ENCODE measurements at regions not wholly inside any gene's neighbourhood (a gene's known extent, or its start where the extent isn't known, plus 50 kb on each side); places are given as distances from the start of the nearest gene placed in this dataset.

DNA sequence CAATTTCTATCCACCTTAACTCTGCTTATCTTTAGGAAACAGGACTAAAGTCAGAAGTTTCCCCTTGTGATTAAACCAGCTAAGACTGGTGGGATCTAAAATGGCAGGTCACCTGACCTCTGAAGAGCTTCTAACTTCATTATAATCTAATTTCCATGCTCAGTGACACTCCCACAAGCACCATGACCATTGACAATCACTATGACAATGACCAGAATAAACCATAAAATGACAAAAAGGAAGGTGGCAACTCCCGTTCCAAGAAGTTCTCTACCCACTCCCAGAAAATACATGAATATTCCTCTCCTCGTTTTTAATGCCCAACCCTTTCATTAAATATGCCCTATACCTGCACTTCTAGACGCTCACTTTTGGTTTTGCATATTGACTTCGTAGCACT, 471.2 kb upstream of the CCDC54 start:
- Histone ChIP-seq H3K79me2 (ENCODE audit: insufficient read depth, low read length) (no peaks in the 10 kb centered on the region), H2AFZ (ENCODE audit: low read length) (peak overlapping the region; percentile 42; the same call in 1 of the 2 replicates), H4K20me1 (ENCODE audit: insufficient read depth, low read length, poor library complexity, severe bottlenecking) (no peaks in the 10 kb centered on the region), H3K9ac (ENCODE audit: low read depth, low read length, poor library complexity, severe bottlenecking) (no peak overlapping the region), H3K4me1 (ENCODE audit: insufficient read depth, low read length, poor library complexity, severe bottlenecking) (peaks cover 3% of the 10 kb centered on the region), H3K36me3 (ENCODE audit: insufficient read depth, low read length) (no peaks in the 10 kb centered on the region), H3K27me3 (ENCODE audit: insufficient read depth, low read length, poor library complexity, severe bottlenecking) (no peaks in the 10 kb centered on the region), H3F3A (ENCODE audit: low read depth) (no peaks in the 10 kb centered on the region), H3K4me3 (ENCODE audit: low read length, poor library complexity, severe bottlenecking) (no peak overlapping the region), H3K9me3 (ENCODE audit: insufficient read depth, low read depth, low read length) (peaks cover 22% of the 10 kb centered on the region; the same call in 1 of the 2 replicates), H3K9me2 (replicated peaks; ENCODE audit: low read depth, low read length) (no peaks in the 10 kb centered on the region), H3K4me2 (ENCODE audit: low read depth, low read length, poor library complexity, severe bottlenecking) (no peak overlapping the region)
- no peak for TF ChIP-seq CTCF (conservative IDR thresholded peaks at IDR 0.05; ENCODE audit: low read length)
- TF ChIP-seq EZH2phosphoT487 (IDR thresholded peaks at IDR 0.05; ENCODE audit: borderline replicate concordance): no peak

DNA sequence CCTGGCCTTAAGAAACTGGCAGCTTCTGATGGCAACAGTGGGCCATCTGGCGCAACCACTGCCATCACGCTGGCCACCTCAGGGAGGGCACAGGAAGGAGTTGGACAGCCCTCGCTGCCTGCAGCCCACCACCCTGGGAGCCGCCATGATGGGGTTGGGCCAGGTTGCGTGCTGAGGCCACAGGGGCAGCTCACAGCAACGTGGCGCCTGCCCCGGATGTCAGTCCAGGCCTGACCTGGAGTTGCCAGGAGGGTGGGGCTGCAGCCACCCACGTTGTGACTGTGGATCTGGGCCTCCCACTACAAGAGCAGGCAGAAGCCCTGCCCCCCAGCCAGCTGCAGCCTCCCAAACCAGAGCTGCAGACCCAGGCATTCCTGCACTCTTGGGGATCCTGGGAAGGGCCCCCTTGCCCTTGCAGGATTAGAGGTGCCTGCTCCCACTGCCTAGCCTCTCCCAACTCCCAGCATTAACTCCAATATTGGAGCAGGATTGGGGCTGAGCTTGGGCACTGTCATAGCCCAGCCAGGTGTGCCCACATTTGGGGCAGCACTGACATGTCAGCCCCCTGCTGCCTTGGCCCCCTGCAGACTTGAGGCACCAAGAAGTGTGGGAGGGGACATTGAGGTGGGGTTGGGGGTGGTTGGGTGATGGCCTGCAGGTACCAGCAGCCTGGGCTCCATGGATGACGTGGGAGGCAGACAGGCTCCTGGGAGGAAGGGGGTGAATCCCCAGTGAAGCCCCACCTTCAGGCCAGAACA, 468.9 kb upstream of the CCDC54 start:
- no peaks in the 10 kb centered on the region for H4K20me1 ChIP-seq (ENCODE audit: insufficient read depth, low read length, poor library complexity, severe bottlenecking)
- H3F3A ChIP-seq (ENCODE audit: low read depth): no peaks in the 10 kb centered on the region
- no peaks in the 10 kb centered on the region for H3K79me2 ChIP-seq (ENCODE audit: insufficient read depth, low read length)
- H3K4me1 ChIP-seq (ENCODE audit: insufficient read depth, low read length, poor library complexity, severe bottlenecking): peaks cover 3% of the 10 kb centered on the region
- TF ChIP-seq EZH2phosphoT487 (IDR thresholded peaks at IDR 0.05; ENCODE audit: borderline replicate concordance) (no peak), CTCF (conservative IDR thresholded peaks at IDR 0.05; ENCODE audit: low read length) (no peak)
- no peak overlapping the region for H3K4me2 ChIP-seq (ENCODE audit: low read depth, low read length, poor library complexity, severe bottlenecking)
- no peaks in the 10 kb centered on the region for H3K27me3 ChIP-seq (ENCODE audit: insufficient read depth, low read length, poor library complexity, severe bottlenecking)
- H2AFZ ChIP-seq (ENCODE audit: low read length): no peak overlapping the region
- no peak overlapping the region for H3K4me3 ChIP-seq (ENCODE audit: low read length, poor library complexity, severe bottlenecking)
- no peak overlapping the region for H3K9ac ChIP-seq (ENCODE audit: low read depth, low read length, poor library complexity, severe bottlenecking)
- H3K9me3 ChIP-seq (ENCODE audit: insufficient read depth, low read depth, low read length): peaks cover 22% of the 10 kb centered on the region; the same call in 1 of the 2 replicates
- H3K9me2 ChIP-seq (replicated peaks; ENCODE audit: low read depth, low read length): no peaks in the 10 kb centered on the region
- no peaks in the 10 kb centered on the region for H3K36me3 ChIP-seq (ENCODE audit: insufficient read depth, low read length)

GRCh38 chr3:106913111-106913698, 464.0 kb upstream of the CCDC54 start:
- no peaks in the 10 kb centered on the region for H3K9me2 ChIP-seq (replicated peaks; ENCODE audit: low read depth, low read length)
- peaks cover 18% of the 10 kb centered on the region; the same call in 1 of the 2 replicates for H3K9me3 ChIP-seq (ENCODE audit: insufficient read depth, low read depth, low read length)
- H4K20me1 ChIP-seq (ENCODE audit: insufficient read depth, low read length, poor library complexity, severe bottlenecking): no peaks in the 10 kb centered on the region
- no peaks in the 10 kb centered on the region for H3K79me2 ChIP-seq (ENCODE audit: insufficient read depth, low read length)
- no peaks in the 10 kb centered on the region for H3F3A ChIP-seq (ENCODE audit: low read depth)
- H3K9ac ChIP-seq (ENCODE audit: low read depth, low read length, poor library complexity, severe bottlenecking): no peak overlapping the region
- no peaks in the 10 kb centered on the region for H3K27me3 ChIP-seq (ENCODE audit: insufficient read depth, low read length, poor library complexity, severe bottlenecking)
- TF ChIP-seq CTCF (conservative IDR thresholded peaks at IDR 0.05; ENCODE audit: low read length): no peak
- TF ChIP-seq EZH2phosphoT487 (IDR thresholded peaks at IDR 0.05; ENCODE audit: borderline replicate concordance): no peak
- H3K4me2 ChIP-seq (ENCODE audit: low read depth, low read length, poor library complexity, severe bottlenecking): no peak overlapping the region
- no peak overlapping the region for H2AFZ ChIP-seq (ENCODE audit: low read length)
- H3K4me1 ChIP-seq (ENCODE audit: insufficient read depth, low read length, poor library complexity, severe bottlenecking): peaks cover 12% of the 10 kb centered on the region
- no peaks in the 10 kb centered on the region for H3K36me3 ChIP-seq (ENCODE audit: insufficient read depth, low read length)
- H3K4me3 ChIP-seq (ENCODE audit: low read length, poor library complexity, severe bottlenecking): no peak overlapping the region
